T-helper 2 cell treated with Interferon-gamma antibody and Interleukin-4, amounts not matched to agents 100 ng/mL and 5 ng/mL, for 36 hours (primary cell): ENCODE measurements at regions not wholly inside any gene's neighbourhood (a gene's known extent, or its start where the extent isn't known, plus 50 kb on each side); places are given as distances from the start of the nearest gene placed in this dataset.

Source experiments
- intact Hi-C: fragments of 100-400 bp; cut with micrococcal nuclease; formaldehyde crosslinking; loops from one replicate; pipeline ENCODE4 v1.15.1; 2023

GRCh38 chr2:62305421-62306176, 109.7 kb downstream of the B3GNT2 start:
- intact Hi-C loops = loop anchor here (1.0 to 5.0 kb wide), 5 partner anchors 9 to 1282 kb away; partner anchors contain the start of genes COMMD1, MDH1 and WDPCP

DNA sequence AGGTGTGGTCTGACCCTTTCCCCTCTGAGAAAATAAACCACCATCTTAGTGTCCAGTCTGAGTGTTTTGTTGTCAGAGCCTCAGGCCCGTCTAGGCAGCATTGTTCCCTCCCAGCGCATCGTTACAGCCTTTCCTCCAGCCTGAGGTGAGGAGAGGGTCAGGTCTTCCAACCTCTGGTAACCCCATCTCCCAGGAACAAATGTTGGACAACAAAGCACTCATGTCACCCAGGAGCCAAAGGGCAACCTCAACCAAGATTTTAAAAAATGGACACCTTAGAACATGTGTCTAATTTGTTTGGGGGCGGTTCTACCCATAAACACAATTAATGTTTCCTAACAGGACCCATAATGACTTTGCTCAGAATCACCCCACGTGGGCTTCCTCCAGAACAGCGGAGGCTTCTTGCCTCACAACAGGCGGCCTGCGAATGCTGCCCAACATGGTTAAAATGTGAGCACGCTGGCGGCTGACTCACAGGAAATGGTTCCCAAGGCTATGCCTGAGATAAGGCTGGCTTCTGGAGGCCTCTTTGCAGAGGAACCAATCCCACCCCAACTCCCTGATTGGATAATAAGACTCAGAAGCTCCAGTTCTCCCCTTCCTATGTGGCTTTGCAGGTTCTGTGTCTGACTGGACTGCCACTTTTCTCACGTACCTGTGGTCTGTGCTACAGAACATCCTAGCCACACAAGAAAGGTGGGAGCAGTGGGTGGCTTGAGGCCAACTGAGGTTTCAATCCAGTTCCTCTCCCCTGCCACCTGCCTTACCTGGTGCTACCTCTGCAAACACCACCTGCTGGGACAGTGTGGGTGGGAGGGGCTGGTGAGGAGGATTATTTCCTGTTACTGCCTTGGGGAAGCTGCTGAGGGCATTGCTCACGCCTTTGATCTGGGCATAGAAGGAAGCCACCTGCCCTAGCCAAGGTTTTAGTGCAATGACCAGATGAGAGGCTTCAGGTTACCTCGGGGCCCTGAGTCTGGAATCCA, 108.8 kb downstream of the B3GNT2 start:
- intact Hi-C loops = loop anchor here (5.0 kb wide), 3 partner anchors 108 to 1283 kb away; partner anchors contain the start of genes COMMD1, MDH1 and WDPCP

- intact Hi-C loops = no loop called here
Observed at GRCh38 chr2:62303788-62304187, 107.9 kb downstream of the B3GNT2 start.

DNA sequence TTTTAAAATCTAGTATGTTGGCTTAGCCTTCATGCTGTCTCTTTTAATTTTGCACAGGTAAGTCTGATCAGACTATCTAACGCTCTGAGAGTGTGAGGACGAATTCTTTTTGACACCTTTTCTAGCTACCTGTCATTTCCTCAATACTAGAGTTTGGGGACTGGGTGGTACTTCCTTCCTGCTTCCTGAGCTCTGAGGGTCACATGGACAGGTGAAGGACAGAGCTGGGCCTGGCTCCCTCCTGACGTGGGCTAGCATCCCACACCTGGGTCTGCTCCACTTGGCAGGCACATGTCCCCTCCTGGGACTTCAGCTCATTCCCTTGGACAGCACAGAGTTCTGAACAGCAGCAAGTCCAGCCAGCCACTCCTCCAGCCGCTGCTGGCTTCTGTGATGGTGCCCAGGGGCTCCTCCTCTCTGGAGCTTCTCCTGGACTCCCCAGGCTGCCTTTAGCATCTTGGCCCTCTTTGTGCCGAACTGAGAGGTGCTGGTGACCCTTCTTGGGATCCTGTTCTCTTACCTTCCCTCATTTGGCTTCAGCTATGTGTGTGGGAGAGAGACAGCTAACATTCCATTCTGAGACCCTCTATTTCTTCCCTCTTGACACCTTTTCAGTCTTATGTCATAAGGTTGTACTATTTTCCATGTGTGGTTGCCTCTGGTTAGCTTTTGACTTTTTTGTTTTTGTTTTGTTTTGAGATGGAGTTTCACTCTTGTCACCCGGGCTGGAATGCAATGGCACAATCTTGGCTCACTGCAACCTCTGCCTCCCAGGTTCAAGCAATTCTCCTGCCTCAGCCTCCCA, 106.9 kb downstream of the B3GNT2 start:
- intact Hi-C loops = no loop called here

DNA sequence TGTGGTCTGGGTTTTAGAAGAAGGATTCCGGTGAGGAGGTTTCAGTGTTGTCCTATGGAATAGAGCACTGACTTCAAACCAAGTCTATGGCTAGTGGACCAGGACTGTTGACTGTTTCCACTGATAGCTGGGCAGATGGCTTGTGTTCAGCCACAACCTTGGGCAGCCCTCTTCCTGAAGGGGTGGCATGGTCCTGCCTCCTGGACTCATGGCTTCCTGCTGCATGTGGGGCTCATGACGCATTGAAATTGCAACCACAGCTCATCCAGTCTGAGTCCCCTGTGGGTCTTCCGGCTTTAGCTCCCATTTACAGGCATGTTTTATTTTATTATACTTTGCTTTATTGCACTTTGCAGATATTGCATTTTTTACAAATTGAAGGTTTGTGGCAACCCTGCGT, 105.0 kb downstream of the B3GNT2 start:
- intact Hi-C loops = no loop called here

DNA sequence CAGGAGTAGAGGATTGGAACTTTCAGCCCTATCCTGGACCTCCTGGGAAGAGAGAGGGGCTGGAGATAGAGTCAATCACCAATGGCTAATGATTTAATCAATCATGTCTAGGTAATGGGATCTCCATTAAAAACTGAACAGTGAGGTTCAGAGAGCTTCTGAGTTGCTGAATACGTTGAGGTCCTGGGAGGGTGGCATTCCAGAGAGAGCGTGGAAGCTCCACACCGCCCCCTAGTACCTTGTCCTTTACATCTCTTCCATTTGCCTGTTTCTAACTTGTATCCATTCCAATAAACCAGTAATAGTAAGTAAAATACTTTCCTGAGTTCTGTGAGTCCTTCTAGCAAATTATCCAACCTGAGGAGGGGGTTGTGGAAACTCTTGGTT, 101.7 kb downstream of the B3GNT2 start:
- intact Hi-C loops = no loop called here

DNA sequence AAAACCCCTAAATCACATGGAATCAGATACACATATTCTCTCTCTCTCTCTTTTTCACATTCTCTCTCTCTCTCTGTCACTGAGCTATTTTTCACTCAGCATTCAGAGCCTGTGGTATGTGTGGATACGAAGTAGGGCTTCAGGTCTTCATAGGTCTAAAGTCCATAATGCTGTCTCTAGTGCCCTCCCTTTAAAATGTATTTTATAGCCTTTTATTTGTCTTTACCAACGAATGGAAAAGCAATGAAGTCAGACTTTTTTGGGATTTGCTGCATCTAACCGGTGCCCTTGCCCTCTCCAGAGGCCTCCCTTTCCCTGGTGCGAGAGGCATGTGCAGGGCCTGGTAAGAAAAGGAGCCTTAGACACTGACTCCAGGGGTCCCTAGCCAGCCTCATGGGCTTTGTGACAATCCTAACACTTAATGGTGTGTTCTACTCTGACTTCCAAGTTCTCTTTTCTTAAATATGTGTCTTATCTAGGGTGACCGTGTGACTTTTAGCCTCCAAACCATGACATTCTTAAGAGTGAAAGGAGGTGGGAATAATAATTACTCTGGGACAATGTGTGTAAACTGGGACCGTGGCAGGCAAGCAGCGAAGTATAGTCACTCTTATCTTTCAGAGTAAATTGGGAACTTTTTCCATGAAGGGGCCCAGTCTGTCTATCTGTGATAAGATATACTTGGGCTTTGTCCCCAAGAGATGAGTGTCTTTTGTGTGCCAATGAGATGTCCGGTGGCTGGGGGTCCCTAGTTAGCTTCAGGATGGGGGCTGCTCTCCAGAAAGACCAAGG, 101.1 kb downstream of the B3GNT2 start:
- intact Hi-C loops = no loop called here

GRCh38 chr2:62296034-62296831, 100.3 kb downstream of the B3GNT2 start:
- intact Hi-C loops = no loop called here

DNA sequence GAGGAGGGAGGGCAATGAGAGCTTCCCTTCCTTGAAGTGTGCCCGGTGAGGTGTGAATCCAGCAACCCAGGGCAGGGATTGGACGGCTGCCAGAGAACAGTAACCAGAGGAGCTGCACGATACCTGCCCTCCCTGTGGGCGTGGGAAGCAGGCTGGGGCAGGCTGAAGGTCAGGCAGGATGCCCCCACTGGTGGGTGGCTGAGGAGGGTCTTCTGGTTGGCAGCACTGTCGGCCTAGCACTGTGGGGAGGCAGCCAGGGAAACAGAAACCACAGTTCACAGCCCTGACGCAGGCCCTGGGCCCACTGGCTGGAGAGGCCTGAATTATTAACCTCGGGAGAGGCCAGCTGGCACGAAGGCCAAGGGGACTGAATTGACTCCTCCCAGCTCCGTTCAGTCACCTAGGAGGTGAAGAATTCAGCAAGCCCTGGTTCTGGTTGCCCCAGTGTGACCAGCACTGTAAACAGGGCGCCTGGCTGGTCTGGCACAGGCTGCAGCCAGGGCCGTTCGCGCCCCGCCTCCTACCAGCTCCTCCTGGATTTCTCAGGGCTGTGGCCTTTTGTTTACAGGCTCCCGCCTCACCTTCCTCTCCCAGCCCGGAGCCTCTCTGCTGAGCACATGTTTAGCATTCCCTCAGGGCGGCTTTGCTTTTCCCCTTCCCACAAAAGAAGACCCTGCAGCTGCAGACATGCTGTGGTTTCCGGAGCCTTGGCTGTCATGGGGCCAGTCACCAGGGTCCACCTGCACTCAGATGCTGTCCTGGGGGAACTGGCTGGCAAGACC, 97.8 kb downstream of the B3GNT2 start:
- intact Hi-C loops = no loop called here

DNA sequence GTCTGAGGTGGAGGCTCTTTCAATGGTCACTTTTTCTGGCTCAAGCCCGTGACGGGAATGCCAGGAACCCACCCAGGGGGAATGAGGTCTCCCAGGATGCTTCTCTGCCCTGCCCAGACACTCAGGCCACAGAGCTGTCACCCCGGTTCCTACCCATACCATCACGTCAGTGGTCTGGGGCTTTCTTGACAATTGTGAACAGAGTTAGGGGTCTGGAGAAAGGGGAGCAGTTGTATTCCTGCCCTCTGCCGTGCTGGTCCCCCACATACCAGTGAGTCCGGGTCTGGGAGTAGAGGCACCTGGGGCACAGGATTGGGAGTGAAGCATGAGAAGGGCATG, 97.2 kb downstream of the B3GNT2 start:
- intact Hi-C loops = no loop called here

DNA sequence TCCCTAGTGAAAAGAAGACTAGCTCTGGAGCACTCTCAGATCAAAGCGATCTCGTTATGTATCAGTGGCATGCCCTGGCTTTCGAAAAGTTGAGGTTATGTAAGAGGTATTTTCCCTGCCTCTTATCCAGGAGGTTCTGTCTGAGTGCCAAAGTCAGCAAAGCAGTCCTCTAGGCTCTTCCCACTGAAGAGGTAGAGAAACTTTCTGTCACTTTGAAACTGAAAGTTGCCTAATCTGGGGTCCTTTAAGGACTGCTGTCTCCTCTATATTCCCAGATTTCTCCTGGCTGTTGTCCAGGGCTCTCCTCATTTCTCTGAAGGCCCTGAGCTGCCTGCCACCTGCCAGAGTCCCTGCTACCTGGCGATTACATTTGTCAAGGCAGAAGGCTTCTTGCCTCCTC, 96.3 kb downstream of the B3GNT2 start:
- intact Hi-C loops = no loop called here

GRCh38 chr2:62291517-62292137, 95.7 kb downstream of the B3GNT2 start:
- intact Hi-C loops = no loop called here

DNA sequence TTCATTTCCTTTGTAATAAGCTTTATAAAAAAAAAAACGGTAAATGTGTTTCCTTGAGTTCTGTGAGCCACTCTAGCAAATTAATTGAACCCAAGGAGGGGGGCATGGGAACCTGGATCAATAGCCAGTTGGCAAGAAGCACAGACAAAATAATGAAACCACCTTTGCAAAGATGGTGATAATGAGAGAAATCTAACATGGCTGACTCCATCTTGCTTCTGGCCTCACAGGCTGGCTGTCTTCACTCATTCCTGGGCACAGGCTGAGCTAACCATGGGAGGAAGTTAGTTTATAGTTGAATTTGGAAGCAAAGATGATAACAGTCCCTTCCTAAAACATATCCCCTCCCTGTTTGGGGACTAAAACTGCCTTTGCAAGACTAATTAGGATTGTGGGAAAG, 95.1 kb downstream of the B3GNT2 start:
- intact Hi-C loops = no loop called here

DNA sequence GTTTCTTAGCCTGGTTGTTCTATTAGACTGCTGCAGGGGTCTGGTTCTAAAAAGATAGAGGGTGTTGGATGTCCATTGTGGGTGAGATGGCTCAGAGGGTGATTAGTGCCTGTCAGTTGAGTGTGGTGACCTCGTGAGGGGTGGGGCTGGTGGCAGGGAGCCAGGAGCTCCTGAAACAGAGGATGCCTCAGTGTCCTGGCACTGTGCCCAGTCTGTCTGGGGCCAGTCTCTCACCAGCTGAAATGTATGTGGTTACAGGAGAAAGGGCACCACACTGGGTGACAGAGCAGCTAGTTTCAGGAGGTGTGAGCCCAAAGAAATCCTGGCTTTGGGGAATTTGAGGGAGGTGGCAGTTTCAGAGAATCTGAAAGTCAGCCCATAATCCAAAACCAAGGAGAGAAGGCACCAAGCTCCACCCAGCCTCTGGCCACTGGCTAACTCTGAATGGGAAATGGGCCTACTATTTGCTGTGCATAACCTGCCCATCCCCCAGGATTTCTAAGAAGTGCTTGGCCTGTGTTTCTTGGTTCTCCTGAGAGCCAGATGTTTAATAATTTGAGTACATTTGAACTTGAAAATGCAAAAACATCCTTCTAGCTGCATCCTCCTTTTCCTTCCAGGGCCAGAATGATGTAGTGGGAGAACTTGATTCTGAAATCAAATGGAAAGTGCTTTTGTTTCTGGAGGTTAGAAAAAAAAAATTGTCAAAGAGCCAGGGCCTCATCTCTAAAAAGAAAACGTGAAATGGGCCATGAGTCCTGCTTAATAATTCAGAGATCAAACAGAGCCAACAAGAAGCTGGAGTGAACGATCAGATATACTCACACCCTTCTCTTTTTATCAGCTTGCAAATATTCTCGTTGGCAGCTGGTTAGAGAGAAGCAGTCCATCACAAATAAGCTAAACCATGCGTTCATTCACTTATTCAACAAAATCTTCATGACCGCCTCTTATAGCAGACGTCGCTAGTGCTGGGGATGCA, 92.3 kb downstream of the B3GNT2 start:
- intact Hi-C loops = no loop called here

- intact Hi-C loops = no loop called here
Observed at GRCh38 chr2:62287282-62287681, 91.4 kb downstream of the B3GNT2 start.

- intact Hi-C loops = no loop called here
Observed at GRCh38 chr2:62286089-62286785, 90.3 kb downstream of the B3GNT2 start.

DNA sequence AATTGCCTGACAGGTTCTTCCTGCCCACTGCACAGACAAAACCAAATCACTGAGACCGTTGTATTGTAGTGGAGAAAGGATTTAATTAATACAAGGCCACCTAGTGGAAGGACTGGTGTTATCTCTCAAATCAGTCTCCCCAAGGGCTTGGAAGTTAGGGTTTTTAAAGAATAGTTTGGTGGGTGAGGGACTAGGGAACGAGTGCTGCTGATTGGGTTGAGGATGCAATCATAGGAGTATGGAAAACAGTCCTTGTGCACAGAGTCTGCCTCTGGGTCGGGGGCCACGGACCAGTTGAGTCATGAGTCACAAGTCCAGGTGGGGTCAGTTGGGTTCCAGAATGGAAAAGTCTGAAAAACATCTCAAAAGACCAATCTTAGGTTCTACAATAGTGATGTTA, 89.1 kb downstream of the B3GNT2 start:
- intact Hi-C loops = no loop called here
